ENCODE measurements at regions not wholly inside any gene's neighbourhood (a gene's known extent, or its start where the extent isn't known, plus 50 kb on each side); places are given as distances from the start of the nearest gene placed in this dataset.

GRCh38 chr20:48230216-48230615 lies 444.9 kb upstream of the SULF2 start:
- Histone ChIP-seq H3K36me3 (ENCODE audit: control insufficient read depth in 1 of 2, insufficient read depth in 2 of 2, low read length in 2 of 2) (no peaks in the 10 kb centered on the region), H3K27ac (ENCODE audit: low read depth, low read length) (no peak overlapping the region), H3K9me3 (ENCODE audit: control insufficient read depth in 1 of 2, low read length in 2 of 2) (peaks cover 0 to 5% of the 10 kb centered on the region in 2 donors), H3K27me3 (ENCODE audit: control insufficient read depth in 1 of 2, insufficient read depth in 2 of 2, low read length in 2 of 2) (no peaks in the 10 kb centered on the region), H3K9ac (ENCODE audit: low read depth in 1 of 2, low read length in 2 of 2) (no peak overlapping the region), H3K4me1 (ENCODE audit: control insufficient read depth in 1 of 2, insufficient read depth in 2 of 2, low read length in 2 of 2) (no peaks in the 10 kb centered on the region), H3K4me3 (ENCODE audit: low read depth in 1 of 2, low read length in 2 of 2) (no peak overlapping the region)

DNA sequence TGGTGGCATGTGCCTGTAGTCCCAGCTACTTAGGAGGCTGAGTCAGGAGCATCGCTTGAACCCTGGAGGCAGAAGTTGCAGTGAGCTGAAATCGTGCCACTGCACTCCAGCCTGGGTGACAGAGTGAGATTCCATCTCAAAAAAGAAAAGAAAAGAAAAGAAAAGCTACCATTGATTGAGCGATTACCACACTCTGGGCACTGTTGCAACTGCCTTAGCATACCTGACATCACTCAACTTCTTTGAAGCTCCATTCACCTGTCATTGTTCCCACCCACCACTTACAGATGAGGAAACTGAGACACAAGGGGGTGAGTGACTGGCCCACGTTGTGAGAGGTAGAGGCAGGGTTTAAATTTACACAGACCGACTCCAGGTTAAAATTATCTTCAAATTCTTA lies 442.1 kb upstream of the SULF2 start:
- H3K36me3 ChIP-seq (ENCODE audit: control insufficient read depth in 1 of 2, insufficient read depth in 2 of 2, low read length in 2 of 2), result no peaks in the 10 kb centered on the region
- no peaks in the 10 kb centered on the region for H3K27me3 ChIP-seq (ENCODE audit: control insufficient read depth in 1 of 2, insufficient read depth in 2 of 2, low read length in 2 of 2)
- no peak overlapping the region for H3K4me3 ChIP-seq (ENCODE audit: low read depth in 1 of 2, low read length in 2 of 2)
- no peaks in the 10 kb centered on the region for H3K4me1 ChIP-seq (ENCODE audit: control insufficient read depth in 1 of 2, insufficient read depth in 2 of 2, low read length in 2 of 2)
- no peak overlapping the region for H3K9ac ChIP-seq (ENCODE audit: low read depth in 1 of 2, low read length in 2 of 2)
- peaks cover 0 to 5% of the 10 kb centered on the region in 2 donors for H3K9me3 ChIP-seq (ENCODE audit: control insufficient read depth in 1 of 2, low read length in 2 of 2)
- H3K27ac ChIP-seq (ENCODE audit: low read depth, low read length), result no peak overlapping the region

DNA sequence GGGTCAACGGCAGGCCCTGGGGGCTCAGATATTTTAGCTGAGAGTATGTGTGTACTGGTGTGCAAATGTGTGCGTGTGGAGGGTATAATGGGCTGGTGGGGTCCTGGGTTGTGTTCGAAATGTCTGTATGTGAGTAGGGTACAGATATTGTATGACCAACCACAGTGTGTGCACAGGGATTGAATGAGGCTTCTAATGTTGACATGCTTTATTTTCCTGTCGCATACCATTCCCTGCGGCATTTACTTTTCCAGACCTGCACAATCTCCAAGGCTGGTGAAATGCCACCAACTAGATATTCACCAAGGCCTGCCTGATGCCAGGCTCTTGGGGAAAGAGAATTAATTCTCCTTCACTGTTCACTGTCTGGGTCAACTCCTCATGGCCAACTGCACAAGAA lies 441.4 kb upstream of the SULF2 start:
- H3K27me3 ChIP-seq (ENCODE audit: control insufficient read depth in 1 of 2, insufficient read depth in 2 of 2, low read length in 2 of 2), result no peaks in the 10 kb centered on the region
- H3K27ac ChIP-seq (ENCODE audit: low read depth, low read length), result no peak overlapping the region
- peaks cover 0 to 5% of the 10 kb centered on the region in 2 donors for H3K9me3 ChIP-seq (ENCODE audit: control insufficient read depth in 1 of 2, low read length in 2 of 2)
- no peak overlapping the region for H3K4me3 ChIP-seq (ENCODE audit: low read depth in 1 of 2, low read length in 2 of 2)
- no peaks in the 10 kb centered on the region for H3K4me1 ChIP-seq (ENCODE audit: control insufficient read depth in 1 of 2, insufficient read depth in 2 of 2, low read length in 2 of 2)
- no peak overlapping the region for H3K9ac ChIP-seq (ENCODE audit: low read depth in 1 of 2, low read length in 2 of 2)
- H3K36me3 ChIP-seq (ENCODE audit: control insufficient read depth in 1 of 2, insufficient read depth in 2 of 2, low read length in 2 of 2), result no peaks in the 10 kb centered on the region

GRCh38 chr20:48224533-48225050 lies 439.3 kb upstream of the SULF2 start:
- no peaks in the 10 kb centered on the region for H3K9me3 ChIP-seq (ENCODE audit: control insufficient read depth in 1 of 2, low read length in 2 of 2)

DNA sequence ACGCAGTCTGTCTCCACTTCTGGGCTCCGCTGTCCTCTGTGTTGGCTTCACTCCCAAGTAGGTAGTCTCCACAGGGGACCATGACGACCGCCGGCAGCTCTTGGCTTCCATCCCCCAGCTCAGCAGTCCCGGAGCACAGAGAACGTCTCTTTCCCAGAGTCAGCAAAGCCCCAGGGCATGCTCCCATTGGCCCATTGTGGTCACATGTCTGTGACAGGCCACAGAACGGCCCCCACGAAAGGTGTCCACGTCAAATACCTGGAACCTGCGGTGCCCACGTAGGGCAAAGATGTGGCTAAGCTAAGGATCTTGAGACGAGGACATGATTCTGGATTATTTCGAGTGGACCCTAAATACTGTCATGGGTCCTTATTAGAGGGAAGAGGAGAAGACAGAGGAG lies 438.4 kb upstream of the SULF2 start:
- Histone ChIP-seq H3K9ac (ENCODE audit: low read depth in 1 of 2, low read length in 2 of 2) (no peak overlapping the region), H3K27me3 (ENCODE audit: control insufficient read depth in 1 of 2, insufficient read depth in 2 of 2, low read length in 2 of 2) (peaks cover 0 to 3% of the 10 kb centered on the region in 2 donors), H3K27ac (ENCODE audit: low read depth, low read length) (no peak overlapping the region), H3K9me3 (ENCODE audit: control insufficient read depth in 1 of 2, low read length in 2 of 2) (no peaks in the 10 kb centered on the region), H3K4me1 (ENCODE audit: control insufficient read depth in 1 of 2, insufficient read depth in 2 of 2, low read length in 2 of 2) (no peaks in the 10 kb centered on the region), H3K36me3 (ENCODE audit: control insufficient read depth in 1 of 2, insufficient read depth in 2 of 2, low read length in 2 of 2) (no peaks in the 10 kb centered on the region), H3K4me3 (ENCODE audit: low read depth in 1 of 2, low read length in 2 of 2) (no peak overlapping the region)

More at GRCh38 chr20:48224533-48225050, 439.3 kb upstream of the SULF2 start:
- Histone ChIP-seq H3K4me3 (ENCODE audit: low read depth in 1 of 2, low read length in 2 of 2) (no peak overlapping the region), H3K27me3 (ENCODE audit: control insufficient read depth in 1 of 2, insufficient read depth in 2 of 2, low read length in 2 of 2) (peaks cover 0 to 3% of the 10 kb centered on the region in 2 donors), H3K9ac (ENCODE audit: low read depth in 1 of 2, low read length in 2 of 2) (no peak overlapping the region), H3K27ac (ENCODE audit: low read depth, low read length) (no peak overlapping the region), H3K4me1 (ENCODE audit: control insufficient read depth in 1 of 2, insufficient read depth in 2 of 2, low read length in 2 of 2) (no peaks in the 10 kb centered on the region), H3K36me3 (ENCODE audit: control insufficient read depth in 1 of 2, insufficient read depth in 2 of 2, low read length in 2 of 2) (no peaks in the 10 kb centered on the region)

GRCh38 chr20:48222595-48223180 lies 437.4 kb upstream of the SULF2 start:
- H3K27ac ChIP-seq (ENCODE audit: low read depth, low read length), result no peak overlapping the region
- no peak overlapping the region for H3K4me3 ChIP-seq (ENCODE audit: low read depth in 1 of 2, low read length in 2 of 2)
- H3K9ac ChIP-seq (ENCODE audit: low read depth in 1 of 2, low read length in 2 of 2), result no peak overlapping the region
- H3K27me3 ChIP-seq (ENCODE audit: control insufficient read depth in 1 of 2, insufficient read depth in 2 of 2, low read length in 2 of 2), result peaks cover 0 to 3% of the 10 kb centered on the region in 2 donors
- H3K36me3 ChIP-seq (ENCODE audit: control insufficient read depth in 1 of 2, insufficient read depth in 2 of 2, low read length in 2 of 2), result no peaks in the 10 kb centered on the region
- no peaks in the 10 kb centered on the region for H3K9me3 ChIP-seq (ENCODE audit: control insufficient read depth in 1 of 2, low read length in 2 of 2)
- H3K4me1 ChIP-seq (ENCODE audit: control insufficient read depth in 1 of 2, insufficient read depth in 2 of 2, low read length in 2 of 2), result no peaks in the 10 kb centered on the region

DNA sequence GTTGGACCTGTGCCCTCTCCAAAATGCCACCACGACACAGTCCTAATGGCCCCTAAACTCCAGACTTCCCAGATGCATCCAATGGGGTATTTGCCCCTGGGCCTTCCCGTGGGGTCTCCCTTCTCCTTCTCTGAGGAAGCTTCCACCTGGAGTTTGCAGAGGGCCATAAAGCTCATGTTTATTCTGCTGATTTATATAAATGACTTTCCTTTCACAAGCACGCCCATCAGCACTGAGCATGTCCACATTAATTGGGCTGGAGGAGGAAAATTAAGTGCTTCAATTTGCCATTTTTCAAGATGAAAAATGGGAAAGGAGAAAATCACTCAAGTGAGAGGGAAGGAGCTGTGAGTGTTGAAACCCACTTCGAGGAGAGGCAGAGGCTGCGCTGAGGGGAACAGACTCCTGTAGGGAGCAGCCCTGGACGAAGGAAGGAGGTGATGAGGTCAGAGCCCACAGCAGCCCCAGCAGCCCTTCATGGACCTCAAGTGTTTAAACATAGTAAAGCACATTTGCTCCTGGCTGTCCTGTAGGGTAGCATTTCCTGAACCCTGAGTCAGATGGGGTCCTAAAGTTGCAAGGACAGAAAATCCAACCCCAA lies 434.9 kb upstream of the SULF2 start:
- H3K36me3 ChIP-seq (ENCODE audit: control insufficient read depth in 1 of 2, insufficient read depth in 2 of 2, low read length in 2 of 2), result no peaks in the 10 kb centered on the region
- no peaks in the 10 kb centered on the region for H3K9me3 ChIP-seq (ENCODE audit: control insufficient read depth in 1 of 2, low read length in 2 of 2)
- H3K9ac ChIP-seq (ENCODE audit: low read depth in 1 of 2, low read length in 2 of 2), result no peak overlapping the region
- no peak overlapping the region for H3K4me3 ChIP-seq (ENCODE audit: low read depth in 1 of 2, low read length in 2 of 2)
- no peak overlapping the region for H3K27ac ChIP-seq (ENCODE audit: low read depth, low read length)
- H3K4me1 ChIP-seq (ENCODE audit: control insufficient read depth in 1 of 2, insufficient read depth in 2 of 2, low read length in 2 of 2), result no peaks in the 10 kb centered on the region
- H3K27me3 ChIP-seq (ENCODE audit: control insufficient read depth in 1 of 2, insufficient read depth in 2 of 2, low read length in 2 of 2), result peaks cover 0 to 3% of the 10 kb centered on the region in 2 donors

DNA sequence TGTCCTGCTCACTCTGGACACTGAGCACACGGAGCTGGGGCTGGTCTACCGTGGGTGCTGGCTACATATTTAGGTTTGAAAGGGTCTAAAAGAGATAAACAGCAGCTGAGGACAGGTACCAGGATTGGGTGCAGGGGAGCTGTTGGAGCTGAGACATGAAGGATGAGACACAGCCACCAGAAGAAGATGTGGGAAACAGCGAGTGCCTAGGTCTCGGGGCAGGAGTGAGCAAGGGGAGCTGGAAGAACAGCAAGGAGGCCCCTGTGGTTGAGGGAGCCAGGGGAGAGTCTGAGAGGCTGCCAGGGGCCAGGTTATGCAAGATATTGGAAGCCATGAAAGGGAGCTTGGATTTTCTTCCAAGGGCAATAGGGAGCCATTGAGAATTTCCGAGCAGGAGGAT lies 434.0 kb upstream of the SULF2 start:
- H3K4me3 ChIP-seq (ENCODE audit: low read depth in 1 of 2, low read length in 2 of 2), result no peak overlapping the region
- H3K27ac ChIP-seq (ENCODE audit: low read depth, low read length), result no peak overlapping the region
- H3K27me3 ChIP-seq (ENCODE audit: control insufficient read depth in 1 of 2, insufficient read depth in 2 of 2, low read length in 2 of 2), result peaks cover 0 to 3% of the 10 kb centered on the region in 2 donors
- no peaks in the 10 kb centered on the region for H3K36me3 ChIP-seq (ENCODE audit: control insufficient read depth in 1 of 2, insufficient read depth in 2 of 2, low read length in 2 of 2)
- H3K9ac ChIP-seq (ENCODE audit: low read depth in 1 of 2, low read length in 2 of 2), result no peak overlapping the region
- no peaks in the 10 kb centered on the region for H3K4me1 ChIP-seq (ENCODE audit: control insufficient read depth in 1 of 2, insufficient read depth in 2 of 2, low read length in 2 of 2)
- H3K9me3 ChIP-seq (ENCODE audit: control insufficient read depth in 1 of 2, low read length in 2 of 2), result no peaks in the 10 kb centered on the region

DNA sequence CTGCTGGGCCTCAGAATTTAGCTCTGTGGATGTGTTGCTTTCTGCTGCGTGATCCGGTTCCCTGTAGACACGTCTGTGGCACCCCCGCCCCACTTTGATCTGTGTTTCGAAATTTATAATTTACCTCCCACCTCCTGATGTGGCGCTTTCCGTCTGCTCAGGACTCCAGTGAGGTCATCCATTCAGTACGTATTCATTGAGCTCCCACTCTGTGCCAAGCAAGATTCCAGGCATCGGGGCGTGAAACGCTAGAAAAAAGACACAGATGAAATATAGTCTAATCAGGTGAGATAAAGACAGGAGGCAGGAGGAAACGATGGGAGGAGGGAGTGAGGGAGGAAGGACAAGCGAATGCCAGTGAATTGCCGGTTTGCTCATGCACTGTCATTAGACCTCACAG lies 431.9 kb upstream of the SULF2 start:
- Histone ChIP-seq H3K36me3 (ENCODE audit: control insufficient read depth in 1 of 2, insufficient read depth in 2 of 2, low read length in 2 of 2) (no peaks in the 10 kb centered on the region), H3K27ac (ENCODE audit: low read depth, low read length) (no peak overlapping the region), H3K27me3 (ENCODE audit: control insufficient read depth in 1 of 2, insufficient read depth in 2 of 2, low read length in 2 of 2) (peaks cover 0 to 3% of the 10 kb centered on the region in 2 donors), H3K9ac (ENCODE audit: low read depth in 1 of 2, low read length in 2 of 2) (no peak overlapping the region), H3K9me3 (ENCODE audit: control insufficient read depth in 1 of 2, low read length in 2 of 2) (no peaks in the 10 kb centered on the region), H3K4me1 (ENCODE audit: control insufficient read depth in 1 of 2, insufficient read depth in 2 of 2, low read length in 2 of 2) (no peaks in the 10 kb centered on the region), H3K4me3 (ENCODE audit: low read depth in 1 of 2, low read length in 2 of 2) (no peak overlapping the region)

GRCh38 chr20:48215536-48215935 lies 430.3 kb upstream of the SULF2 start:
- H3K27me3 ChIP-seq (ENCODE audit: control insufficient read depth in 1 of 2, insufficient read depth in 2 of 2, low read length in 2 of 2), result peaks cover 0 to 6% of the 10 kb centered on the region in 2 donors
- no peaks in the 10 kb centered on the region for H3K36me3 ChIP-seq (ENCODE audit: control insufficient read depth in 1 of 2, insufficient read depth in 2 of 2, low read length in 2 of 2)
- no peaks in the 10 kb centered on the region for H3K9me3 ChIP-seq (ENCODE audit: control insufficient read depth in 1 of 2, low read length in 2 of 2)
- H3K4me3 ChIP-seq (ENCODE audit: low read depth in 1 of 2, low read length in 2 of 2), result no peak overlapping the region
- H3K4me1 ChIP-seq (ENCODE audit: control insufficient read depth in 1 of 2, insufficient read depth in 2 of 2, low read length in 2 of 2), result no peaks in the 10 kb centered on the region
- no peak overlapping the region for H3K27ac ChIP-seq (ENCODE audit: low read depth, low read length)
- no peak overlapping the region for H3K9ac ChIP-seq (ENCODE audit: low read depth in 1 of 2, low read length in 2 of 2)
